SK-N-SH treated with all-trans-retinoic acid at 6 μM for 48 hours (cell line): ENCODE measurements at regions not wholly inside any gene's neighbourhood (a gene's known extent, or its start where the extent isn't known, plus 50 kb on each side); places are given as distances from the start of the nearest gene placed in this dataset.

Experiments
- ATAC-seq: fragments of 200-7000 bp; cut with Tn5 transposase; 3 replicates; pipeline ENCODE4 v1.9.1; 2020; ENCODE audit warnings: mild to moderate bottlenecking, moderate library complexity
- BACH2 ChIP-seq: fragments of 250-450 bp; sonication (Bioruptor Pico); IDR thresholded peaks from 2 replicates; pipeline ENCODE4 v1.9.0; 2021; ENCODE audit warnings: mild to moderate bottlenecking, borderline replicate concordance
- ESRRG ChIP-seq: fragments of 250-450 bp; sonication (Bioruptor Pico); IDR thresholded peaks from 2 replicates; pipeline ENCODE4 v1.6.1; 2021; ENCODE audit warnings: mild to moderate bottlenecking
- OSR1 ChIP-seq: fragments of 250-450 bp; sonication (Bioruptor Pico); IDR thresholded peaks from 2 replicates; pipeline ENCODE4 v1.8.0; 2022; ENCODE audit warnings: moderate library complexity, mild to moderate bottlenecking, inconsistent platforms
- PPARA ChIP-seq: fragments of 250-450 bp; sonication (Bioruptor Pico); IDR thresholded peaks from 2 replicates; pipeline ENCODE4 v1.5.0; 2020; ENCODE audit warnings: mild to moderate bottlenecking, borderline replicate concordance
- RARB ChIP-seq: fragments of 250-450 bp; sonication (Bioruptor Pico); IDR thresholded peaks from 2 replicates; pipeline ENCODE4 v1.8.0; 2021; ENCODE audit warnings: mild to moderate bottlenecking, moderate library complexity
- TCF4 ChIP-seq: fragments of 250-450 bp; sonication (Bioruptor Pico); IDR thresholded peaks from 2 replicates; pipeline ENCODE4 v1.8.0; 2021; ENCODE audit warnings: mild to moderate bottlenecking, moderate library complexity, borderline replicate concordance
- TOX ChIP-seq: fragments of 250-450 bp; sonication (Bioruptor Pico); IDR thresholded peaks from 2 replicates; pipeline ENCODE4 v1.8.0; 2021; ENCODE audit warnings: mild to moderate bottlenecking, moderate library complexity, borderline replicate concordance
- ZC3H10 ChIP-seq: fragments of 250-450 bp; sonication (Bioruptor Pico); IDR thresholded peaks from 2 replicates; pipeline ENCODE4 v1.5.1; 2021; ENCODE audit warnings: mild to moderate bottlenecking, moderate library complexity
- ZFP3 ChIP-seq: fragments of 250-450 bp; sonication (Bioruptor Pico); IDR thresholded peaks from 2 replicates; pipeline ENCODE4 v1.5.0; 2020; ENCODE audit warnings: mild to moderate bottlenecking, moderate library complexity
- TF ChIP-seq, protein P1 (sequence below): fragments of 250-450 bp; sonication (Bioruptor Pico); IDR thresholded peaks from 2 replicates; pipeline ENCODE4 v1.8.0; 2020; ENCODE audit warnings: mild to moderate bottlenecking, moderate library complexity, borderline replicate concordance
- TF ChIP-seq, protein P2 (sequence below): fragments of 250-450 bp; sonication (Bioruptor Pico); IDR thresholded peaks from 2 replicates; pipeline ENCODE4 v1.5.1; 2021; ENCODE audit warnings: mild to moderate bottlenecking, moderate library complexity
- TF ChIP-seq, protein P3 (sequence below): fragments of 250-450 bp; sonication (Bioruptor Pico); IDR thresholded peaks from 2 replicates; pipeline ENCODE4 v1.5.1; 2020; ENCODE audit warnings: low read depth, mild to moderate bottlenecking, moderate library complexity
- TF ChIP-seq, protein P4 (sequence below): fragments of 250-450 bp; sonication (Bioruptor Pico); IDR thresholded peaks from 2 replicates; pipeline ENCODE4 v1.8.0; 2021; ENCODE audit warnings: low read depth, mild to moderate bottlenecking, moderate library complexity, borderline replicate concordance
- TF ChIP-seq, protein P5 (sequence below): fragments of 250-450 bp; sonication (Bioruptor Pico); IDR thresholded peaks from 2 replicates; pipeline ENCODE4 v1.5.0; 2020; ENCODE audit warnings: mild to moderate bottlenecking, moderate library complexity

DNA sequence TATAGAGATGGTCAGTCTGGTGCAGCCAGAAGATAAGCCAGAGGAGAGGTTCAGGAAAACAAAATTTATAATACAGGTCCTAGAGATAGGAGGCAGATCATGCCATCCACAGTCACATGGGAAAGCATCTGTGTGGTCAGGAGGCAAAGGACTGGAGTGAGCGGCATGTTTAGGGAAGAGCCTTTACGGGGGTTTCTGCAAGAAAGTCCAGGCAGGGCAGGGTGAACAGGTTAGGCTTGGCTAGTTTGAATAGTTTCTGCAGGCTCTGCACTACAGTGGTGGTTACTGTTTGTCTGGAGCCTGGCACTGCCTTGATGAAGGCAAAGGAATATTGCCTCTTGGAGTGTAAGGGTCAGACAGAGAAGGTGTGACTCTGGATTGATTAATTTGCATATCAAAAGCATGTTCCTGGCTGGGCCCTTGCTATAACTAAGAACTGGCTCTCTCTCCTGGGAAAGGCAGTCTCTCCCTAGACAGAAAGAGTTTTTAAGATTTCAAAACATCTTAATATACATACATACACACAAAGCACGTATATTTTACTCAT is 1034.7 kb upstream of the CHAC2 start:
- TF ChIP-seq, protein P1, sequence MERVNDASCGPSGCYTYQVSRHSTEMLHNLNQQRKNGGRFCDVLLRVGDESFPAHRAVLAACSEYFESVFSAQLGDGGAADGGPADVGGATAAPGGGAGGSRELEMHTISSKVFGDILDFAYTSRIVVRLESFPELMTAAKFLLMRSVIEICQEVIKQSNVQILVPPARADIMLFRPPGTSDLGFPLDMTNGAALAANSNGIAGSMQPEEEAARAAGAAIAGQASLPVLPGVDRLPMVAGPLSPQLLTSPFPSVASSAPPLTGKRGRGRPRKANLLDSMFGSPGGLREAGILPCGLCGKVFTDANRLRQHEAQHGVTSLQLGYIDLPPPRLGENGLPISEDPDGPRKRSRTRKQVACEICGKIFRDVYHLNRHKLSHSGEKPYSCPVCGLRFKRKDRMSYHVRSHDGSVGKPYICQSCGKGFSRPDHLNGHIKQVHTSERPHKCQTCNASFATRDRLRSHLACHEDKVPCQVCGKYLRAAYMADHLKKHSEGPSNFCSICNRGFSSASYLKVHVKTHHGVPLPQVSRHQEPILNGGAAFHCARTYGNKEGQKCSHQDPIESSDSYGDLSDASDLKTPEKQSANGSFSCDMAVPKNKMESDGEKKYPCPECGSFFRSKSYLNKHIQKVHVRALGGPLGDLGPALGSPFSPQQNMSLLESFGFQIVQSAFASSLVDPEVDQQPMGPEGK (CRISPR knock-in tag): no peak
- TF ChIP-seq TCF4 (CRISPR knock-in tag): no peak
- TF ChIP-seq ESRRG: no peak
- TF ChIP-seq, protein P2, sequence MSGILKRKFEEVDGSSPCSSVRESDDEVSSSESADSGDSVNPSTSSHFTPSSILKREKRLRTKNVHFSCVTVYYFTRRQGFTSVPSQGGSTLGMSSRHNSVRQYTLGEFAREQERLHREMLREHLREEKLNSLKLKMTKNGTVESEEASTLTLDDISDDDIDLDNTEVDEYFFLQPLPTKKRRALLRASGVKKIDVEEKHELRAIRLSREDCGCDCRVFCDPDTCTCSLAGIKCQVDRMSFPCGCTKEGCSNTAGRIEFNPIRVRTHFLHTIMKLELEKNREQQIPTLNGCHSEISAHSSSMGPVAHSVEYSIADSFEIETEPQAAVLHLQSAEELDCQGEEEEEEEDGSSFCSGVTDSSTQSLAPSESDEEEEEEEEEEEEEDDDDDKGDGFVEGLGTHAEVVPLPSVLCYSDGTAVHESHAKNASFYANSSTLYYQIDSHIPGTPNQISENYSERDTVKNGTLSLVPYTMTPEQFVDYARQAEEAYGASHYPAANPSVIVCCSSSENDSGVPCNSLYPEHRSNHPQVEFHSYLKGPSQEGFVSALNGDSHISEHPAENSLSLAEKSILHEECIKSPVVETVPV (CRISPR knock-in tag): no peak
- TF ChIP-seq ZFP3 (CRISPR knock-in tag): no peak
- no peak for TF ChIP-seq PPARA
- TF ChIP-seq OSR1 (CRISPR knock-in tag): no peak
- TF ChIP-seq, protein P3, sequence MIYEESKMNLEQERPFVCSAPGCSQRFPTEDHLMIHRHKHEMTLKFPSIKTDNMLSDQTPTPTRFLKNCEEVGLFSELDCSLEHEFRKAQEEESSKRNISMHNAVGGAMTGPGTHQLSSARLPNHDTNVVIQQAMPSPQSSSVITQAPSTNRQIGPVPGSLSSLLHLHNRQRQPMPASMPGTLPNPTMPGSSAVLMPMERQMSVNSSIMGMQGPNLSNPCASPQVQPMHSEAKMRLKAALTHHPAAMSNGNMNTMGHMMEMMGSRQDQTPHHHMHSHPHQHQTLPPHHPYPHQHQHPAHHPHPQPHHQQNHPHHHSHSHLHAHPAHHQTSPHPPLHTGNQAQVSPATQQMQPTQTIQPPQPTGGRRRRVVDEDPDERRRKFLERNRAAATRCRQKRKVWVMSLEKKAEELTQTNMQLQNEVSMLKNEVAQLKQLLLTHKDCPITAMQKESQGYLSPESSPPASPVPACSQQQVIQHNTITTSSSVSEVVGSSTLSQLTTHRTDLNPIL (CRISPR knock-in tag): no peak
- no peak for TF ChIP-seq TOX (CRISPR knock-in tag)
- TF ChIP-seq, all 23 proteins: peak for 0
- ATAC-seq: no peak

DNA sequence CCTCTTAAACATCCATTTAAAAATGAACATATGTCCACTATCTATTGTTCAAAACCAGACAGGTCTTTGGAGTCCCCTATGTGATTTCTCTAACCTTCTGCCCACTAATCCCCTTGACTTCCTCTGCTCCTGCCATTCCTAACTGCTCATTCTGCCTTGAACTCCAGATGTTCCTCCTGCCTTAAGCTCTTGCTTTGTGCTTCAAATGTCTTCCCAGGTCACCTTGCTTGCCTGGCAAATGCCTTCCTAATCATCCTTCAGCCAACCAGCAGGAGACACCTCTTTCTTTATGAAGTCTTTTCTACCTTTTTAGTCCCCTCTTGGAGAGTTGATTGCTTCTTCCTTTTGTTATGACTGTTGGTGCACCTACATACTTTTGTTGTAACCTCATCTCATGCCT is 1043.0 kb upstream of the CHAC2 start:
- ATAC-seq: no peak

DNA sequence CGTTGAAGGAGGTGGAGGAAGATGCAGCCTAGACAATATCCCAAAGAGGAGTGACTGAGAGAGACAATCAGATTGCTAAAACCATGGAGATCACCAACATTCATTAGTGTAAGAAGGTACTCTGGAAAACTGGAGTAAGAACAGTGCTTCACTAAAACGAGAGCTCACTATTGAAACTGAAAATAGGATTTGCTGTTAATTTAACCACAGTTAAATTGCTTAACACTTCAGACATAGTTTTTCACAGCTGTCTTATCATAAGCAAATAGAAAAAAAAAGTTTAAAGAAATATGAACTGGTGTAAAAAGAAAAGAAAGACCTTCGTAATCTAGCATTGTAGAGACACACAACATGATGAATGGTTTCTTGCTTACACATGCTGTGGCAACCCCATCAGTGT is 1049.8 kb upstream of the CHAC2 start:
- ATAC-seq: no peak
- TF ChIP-seq ESRRG: no peak
- TF ChIP-seq, protein P4, sequence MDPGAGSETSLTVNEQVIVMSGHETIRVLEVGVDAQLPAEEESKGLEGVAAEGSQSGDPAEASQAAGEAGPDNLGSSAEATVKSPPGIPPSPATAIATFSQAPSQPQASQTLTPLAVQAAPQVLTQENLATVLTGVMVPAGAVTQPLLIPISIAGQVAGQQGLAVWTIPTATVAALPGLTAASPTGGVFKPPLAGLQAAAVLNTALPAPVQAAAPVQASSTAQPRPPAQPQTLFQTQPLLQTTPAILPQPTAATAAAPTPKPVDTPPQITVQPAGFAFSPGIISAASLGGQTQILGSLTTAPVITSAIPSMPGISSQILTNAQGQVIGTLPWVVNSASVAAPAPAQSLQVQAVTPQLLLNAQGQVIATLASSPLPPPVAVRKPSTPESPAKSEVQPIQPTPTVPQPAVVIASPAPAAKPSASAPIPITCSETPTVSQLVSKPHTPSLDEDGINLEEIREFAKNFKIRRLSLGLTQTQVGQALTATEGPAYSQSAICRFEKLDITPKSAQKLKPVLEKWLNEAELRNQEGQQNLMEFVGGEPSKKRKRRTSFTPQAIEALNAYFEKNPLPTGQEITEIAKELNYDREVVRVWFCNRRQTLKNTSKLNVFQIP (CRISPR knock-in tag): no peak
- TF ChIP-seq PPARA: no peak
- TF ChIP-seq ZC3H10: no peak
- TF ChIP-seq OSR1 (CRISPR knock-in tag): no peak
- TF ChIP-seq, protein P5, sequence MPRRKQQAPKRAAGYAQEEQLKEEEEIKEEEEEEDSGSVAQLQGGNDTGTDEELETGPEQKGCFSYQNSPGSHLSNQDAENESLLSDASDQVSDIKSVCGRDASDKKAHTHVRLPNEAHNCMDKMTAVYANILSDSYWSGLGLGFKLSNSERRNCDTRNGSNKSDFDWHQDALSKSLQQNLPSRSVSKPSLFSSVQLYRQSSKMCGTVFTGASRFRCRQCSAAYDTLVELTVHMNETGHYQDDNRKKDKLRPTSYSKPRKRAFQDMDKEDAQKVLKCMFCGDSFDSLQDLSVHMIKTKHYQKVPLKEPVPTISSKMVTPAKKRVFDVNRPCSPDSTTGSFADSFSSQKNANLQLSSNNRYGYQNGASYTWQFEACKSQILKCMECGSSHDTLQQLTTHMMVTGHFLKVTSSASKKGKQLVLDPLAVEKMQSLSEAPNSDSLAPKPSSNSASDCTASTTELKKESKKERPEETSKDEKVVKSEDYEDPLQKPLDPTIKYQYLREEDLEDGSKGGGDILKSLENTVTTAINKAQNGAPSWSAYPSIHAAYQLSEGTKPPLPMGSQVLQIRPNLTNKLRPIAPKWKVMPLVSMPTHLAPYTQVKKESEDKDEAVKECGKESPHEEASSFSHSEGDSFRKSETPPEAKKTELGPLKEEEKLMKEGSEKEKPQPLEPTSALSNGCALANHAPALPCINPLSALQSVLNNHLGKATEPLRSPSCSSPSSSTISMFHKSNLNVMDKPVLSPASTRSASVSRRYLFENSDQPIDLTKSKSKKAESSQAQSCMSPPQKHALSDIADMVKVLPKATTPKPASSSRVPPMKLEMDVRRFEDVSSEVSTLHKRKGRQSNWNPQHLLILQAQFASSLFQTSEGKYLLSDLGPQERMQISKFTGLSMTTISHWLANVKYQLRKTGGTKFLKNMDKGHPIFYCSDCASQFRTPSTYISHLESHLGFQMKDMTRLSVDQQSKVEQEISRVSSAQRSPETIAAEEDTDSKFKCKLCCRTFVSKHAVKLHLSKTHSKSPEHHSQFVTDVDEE (CRISPR knock-in tag): no peak

More for the DNA sequence above, 1043.0 kb upstream of the CHAC2 start:
- TF ChIP-seq ZFP3 (CRISPR knock-in tag) (no peak), RARB (no peak), PPARA (no peak), BACH2 (CRISPR knock-in tag) (no peak), ESRRG (no peak)
- TF ChIP-seq, protein P5 (CRISPR knock-in tag): no peak
- TF ChIP-seq, protein P4 (CRISPR knock-in tag): no peak
